Activated naive CD8-positive, alpha-beta T cell treated with anti-CD3 and anti-CD28 coated beads for 36 hours (primary cell): ENCODE measurements at regions not wholly inside any gene's neighbourhood (a gene's known extent, or its start where the extent isn't known, plus 50 kb on each side); places are given as distances from the start of the nearest gene placed in this dataset.

ENCODE experiments used
- DNase-seq: peaks from one replicate; pipeline ENCODE4 v3.0.0; 2021
- H3K27ac Mint-ChIP-seq: one replicate; pipeline ENCODE4 v1.8.0; 2022; ENCODE audit warnings: mild to moderate bottlenecking, moderate library complexity, mixed read lengths
- H3K27me3 Mint-ChIP-seq: one replicate; pipeline ENCODE4 v1.8.0; 2022; ENCODE audit warnings: mild to moderate bottlenecking, mixed read lengths
- H3K36me3 Mint-ChIP-seq: one replicate; pipeline ENCODE4 v1.8.0; 2021; ENCODE audit warnings: mild to moderate bottlenecking, mixed read lengths
- H3K4me1 Mint-ChIP-seq: one replicate; pipeline ENCODE4 v1.8.0; 2021; ENCODE audit warnings: mixed read lengths
- H3K4me3 Mint-ChIP-seq: one replicate; pipeline ENCODE4 v1.8.0; 2022; ENCODE audit warnings: mild to moderate bottlenecking, moderate library complexity, mixed read lengths
- H3K9me3 Mint-ChIP-seq: one replicate; pipeline ENCODE4 v1.8.0; 2022; ENCODE audit warnings: mixed read lengths

DNA sequence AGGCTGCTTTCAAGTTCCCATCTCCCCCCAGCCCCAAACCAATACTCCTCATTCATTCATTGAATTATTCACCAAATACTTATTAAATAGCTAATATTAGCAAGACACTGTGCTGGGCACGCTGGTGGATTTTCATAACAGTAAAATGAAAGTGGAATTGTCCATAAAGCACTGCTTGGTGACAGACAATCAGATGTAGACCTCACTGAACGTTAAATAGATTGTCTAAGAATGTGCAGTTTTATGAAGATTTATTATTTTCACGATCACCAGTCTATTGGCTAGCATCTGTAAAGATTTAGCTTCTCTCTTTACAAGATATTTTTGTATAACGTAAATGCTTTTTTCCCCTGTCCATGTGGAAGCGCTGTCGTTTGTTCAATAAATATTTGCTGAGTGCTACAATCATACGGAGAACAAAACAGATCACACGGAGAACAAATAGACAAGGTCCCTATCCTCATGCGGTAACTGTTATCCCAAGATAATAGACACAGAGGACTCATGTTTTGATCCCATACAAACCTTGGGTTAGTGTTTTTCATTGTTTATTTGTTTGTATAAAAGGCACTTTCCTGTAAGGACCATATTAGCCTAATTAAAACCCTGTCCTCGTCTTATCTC, 397.6 kb downstream of the BCAT1 start:
- DNase-seq = no peak
- Mint-ChIP-seq H3K4me1 (no peaks in the 10 kb centered on the region), H3K36me3 (no peaks in the 10 kb centered on the region), H3K4me3 (no peak overlapping the region), H3K27ac (no peak overlapping the region), H3K9me3 (no peaks in the 10 kb centered on the region), H3K27me3 (no peaks in the 10 kb centered on the region)

DNA sequence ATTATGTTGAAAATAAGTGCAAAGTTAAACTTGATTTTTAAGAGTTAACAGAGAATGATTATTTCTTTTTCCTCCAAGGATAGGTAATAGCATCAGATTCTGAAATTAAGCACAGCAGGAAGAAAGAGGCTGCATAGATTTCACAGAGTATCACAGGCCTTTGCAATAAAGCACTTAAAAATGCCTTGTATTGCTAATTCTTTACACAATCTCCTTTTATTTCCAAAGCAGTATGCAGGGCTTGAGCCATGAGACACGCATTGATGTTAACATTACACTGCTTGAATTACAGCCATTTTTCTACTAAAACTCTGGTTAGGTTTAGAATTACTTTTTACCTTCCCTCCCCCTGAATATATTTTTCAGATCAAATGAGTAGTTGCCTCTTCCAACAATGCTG, 398.3 kb downstream of the BCAT1 start:
- Mint-ChIP-seq H3K9me3 (no peaks in the 10 kb centered on the region), H3K27me3 (no peaks in the 10 kb centered on the region), H3K4me3 (no peak overlapping the region), H3K36me3 (no peaks in the 10 kb centered on the region), H3K27ac (no peak overlapping the region), H3K4me1 (no peaks in the 10 kb centered on the region)
- no peak for DNase-seq

DNA sequence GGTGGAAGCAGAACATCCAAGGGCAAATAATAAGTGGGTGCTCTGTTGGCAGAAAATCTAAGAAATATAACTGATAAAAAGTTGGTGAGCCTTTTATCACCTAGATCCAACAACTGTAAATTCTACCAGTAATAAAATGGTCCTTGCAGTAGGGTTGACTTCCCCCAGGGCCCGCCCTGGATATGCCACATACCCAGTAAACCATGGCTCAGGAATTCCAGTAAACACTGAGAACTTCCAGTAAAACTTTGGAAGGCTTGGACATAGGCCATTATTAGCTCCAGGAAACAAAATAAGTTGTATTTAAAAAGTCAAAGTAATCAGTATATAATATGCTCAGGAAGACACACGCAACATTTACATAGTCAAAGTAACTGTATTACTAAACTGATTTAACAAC, 402.2 kb downstream of the BCAT1 start:
- Mint-ChIP-seq H3K27me3 (no peaks in the 10 kb centered on the region), H3K4me1 (no peaks in the 10 kb centered on the region), H3K27ac (no peak overlapping the region), H3K4me3 (no peak overlapping the region), H3K9me3 (no peaks in the 10 kb centered on the region), H3K36me3 (no peaks in the 10 kb centered on the region)
- DNase-seq = no peak

DNA sequence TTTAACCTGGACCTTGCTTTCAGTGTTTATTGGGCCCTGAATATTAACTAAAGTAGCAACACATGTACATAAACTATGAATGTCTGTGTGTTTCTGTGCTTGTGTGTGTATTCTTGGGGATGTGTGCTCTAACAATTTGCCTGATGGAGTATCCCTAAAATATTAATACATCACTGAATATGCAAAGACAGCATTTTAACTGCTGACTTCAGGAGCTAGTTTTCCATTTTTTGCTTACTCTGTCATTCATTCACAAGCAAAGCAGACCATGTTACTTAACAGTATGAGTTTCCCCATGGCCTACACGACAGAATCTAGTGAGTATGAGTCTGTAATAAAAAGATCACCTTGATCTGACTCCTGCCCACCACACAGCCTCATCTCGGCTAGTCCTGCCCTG, 402.8 kb downstream of the BCAT1 start:
- no peak for DNase-seq
- Mint-ChIP-seq H3K27me3 (no peaks in the 10 kb centered on the region), H3K4me3 (no peak overlapping the region), H3K36me3 (no peaks in the 10 kb centered on the region), H3K27ac (no peak overlapping the region), H3K9me3 (no peaks in the 10 kb centered on the region), H3K4me1 (no peaks in the 10 kb centered on the region)

DNA sequence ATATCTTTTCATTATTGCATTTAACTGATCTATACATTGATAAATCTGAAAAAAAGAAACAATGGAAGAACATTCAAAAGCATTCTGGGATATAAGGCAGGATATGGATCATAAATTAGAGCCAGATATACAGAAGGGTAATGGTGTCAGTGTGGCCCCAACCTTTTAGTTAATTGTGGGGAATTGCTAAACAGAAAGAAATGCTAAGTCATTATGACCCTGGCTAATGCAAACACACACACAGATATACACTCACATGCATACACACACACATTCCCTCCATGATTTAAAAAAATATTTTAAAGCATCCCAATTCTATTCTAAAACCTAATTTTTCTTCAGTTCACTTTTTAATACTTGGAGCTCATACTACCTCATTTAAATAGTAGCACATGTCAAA, 404.5 kb downstream of the BCAT1 start:
- H3K36me3 Mint-ChIP-seq = no peaks in the 10 kb centered on the region
- no peak overlapping the region for H3K27ac Mint-ChIP-seq
- H3K27me3 Mint-ChIP-seq = no peaks in the 10 kb centered on the region
- H3K4me1 Mint-ChIP-seq = no peaks in the 10 kb centered on the region
- no peak for DNase-seq
- no peaks in the 10 kb centered on the region for H3K9me3 Mint-ChIP-seq
- no peak overlapping the region for H3K4me3 Mint-ChIP-seq

DNA sequence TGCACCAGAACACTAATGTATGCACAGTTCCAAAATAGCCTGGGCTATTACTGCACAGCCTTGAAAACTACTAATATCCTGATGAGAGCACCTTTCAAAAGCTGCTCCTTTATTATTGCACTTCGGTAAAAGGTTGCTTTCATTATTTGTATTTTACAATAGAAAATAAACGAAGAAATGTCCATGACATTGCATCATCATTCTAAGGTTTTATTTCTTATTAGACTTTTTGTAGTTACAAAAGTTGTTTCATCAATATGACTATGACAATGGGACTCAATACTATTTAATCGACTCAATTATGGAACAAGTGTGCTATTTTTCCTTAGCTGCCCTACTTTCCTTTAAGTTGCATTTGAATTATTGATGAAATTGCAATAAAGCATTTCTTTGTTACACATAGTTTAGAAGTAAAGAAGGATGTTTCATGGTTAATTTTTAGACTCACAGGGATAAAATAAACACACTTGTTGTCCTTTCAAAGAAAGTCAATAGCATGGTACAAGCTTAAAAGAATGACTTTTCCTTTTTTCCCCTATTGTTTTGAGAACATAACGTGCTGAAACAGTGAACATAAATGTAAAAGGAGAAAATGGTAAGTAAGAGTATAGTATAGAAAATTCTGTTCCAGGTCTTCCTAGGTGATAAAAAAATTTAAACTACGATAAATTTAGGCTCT, 407.6 kb downstream of the BCAT1 start:
- Mint-ChIP-seq H3K4me3 (no peak overlapping the region), H3K36me3 (no peaks in the 10 kb centered on the region), H3K27me3 (no peaks in the 10 kb centered on the region), H3K4me1 (no peaks in the 10 kb centered on the region), H3K9me3 (no peaks in the 10 kb centered on the region), H3K27ac (no peak overlapping the region)
- DNase-seq = no peak

DNA sequence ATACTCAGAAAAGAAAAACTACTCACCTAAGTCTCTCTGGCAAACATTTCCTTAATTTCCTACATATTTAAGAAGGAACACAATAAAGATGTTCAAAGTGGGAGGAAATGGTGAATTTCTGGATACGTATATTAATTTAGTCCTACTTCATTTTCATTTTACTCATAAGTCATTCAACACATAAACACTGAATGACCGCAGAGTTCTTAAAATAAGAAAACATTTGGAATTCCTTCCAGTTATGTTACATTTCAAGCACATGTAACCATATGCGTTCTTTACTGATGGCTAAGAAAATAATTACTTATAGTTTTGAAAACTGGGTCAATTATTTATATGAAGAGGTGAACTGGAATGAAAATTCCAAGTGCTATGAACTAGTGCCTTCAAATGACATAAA, 409.3 kb downstream of the BCAT1 start:
- Mint-ChIP-seq H3K27me3 (no peaks in the 10 kb centered on the region), H3K9me3 (no peaks in the 10 kb centered on the region), H3K4me1 (no peaks in the 10 kb centered on the region), H3K36me3 (no peaks in the 10 kb centered on the region), H3K4me3 (no peak overlapping the region), H3K27ac (no peak overlapping the region)
- no peak for DNase-seq

DNA sequence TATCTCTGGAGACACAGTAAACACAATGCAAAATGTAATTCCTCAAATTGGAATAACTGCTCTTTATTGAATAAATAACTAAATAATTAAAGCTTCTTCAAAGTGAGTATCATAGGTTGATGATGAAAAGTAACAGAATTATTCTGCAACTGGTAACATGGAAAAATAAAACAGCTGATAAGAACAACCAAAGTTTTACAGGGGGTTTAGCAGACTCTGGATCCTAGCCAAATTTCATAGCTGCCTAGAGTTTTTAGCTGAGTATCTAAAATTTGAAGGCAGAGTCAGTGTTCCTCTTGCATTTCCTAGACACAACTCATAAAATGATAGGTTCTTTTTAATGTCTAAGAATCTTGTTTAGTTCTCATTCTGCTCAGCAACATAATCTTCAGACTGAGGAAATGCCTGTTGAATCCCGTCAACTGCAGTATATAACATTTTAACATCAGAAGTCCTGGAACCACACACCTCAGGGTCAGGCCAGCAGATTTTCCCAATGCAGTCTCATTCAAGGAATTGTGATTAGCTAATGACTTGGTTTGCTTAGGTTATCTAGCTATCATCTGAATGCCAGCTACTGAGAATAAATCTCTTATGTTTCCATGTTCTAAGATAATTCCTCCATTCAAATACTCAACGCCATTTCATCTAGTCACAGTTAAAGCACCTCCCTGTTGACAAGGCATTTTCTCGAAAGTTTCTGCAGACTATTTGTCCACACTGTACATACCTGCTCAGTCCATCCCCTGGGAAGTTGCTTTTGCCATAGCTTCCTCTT, 411.6 kb downstream of the BCAT1 start:
- Mint-ChIP-seq H3K9me3 (no peaks in the 10 kb centered on the region), H3K4me3 (no peak overlapping the region), H3K27ac (no peak overlapping the region), H3K4me1 (no peaks in the 10 kb centered on the region), H3K36me3 (no peaks in the 10 kb centered on the region), H3K27me3 (no peaks in the 10 kb centered on the region)
- DNase-seq = no peak

DNA sequence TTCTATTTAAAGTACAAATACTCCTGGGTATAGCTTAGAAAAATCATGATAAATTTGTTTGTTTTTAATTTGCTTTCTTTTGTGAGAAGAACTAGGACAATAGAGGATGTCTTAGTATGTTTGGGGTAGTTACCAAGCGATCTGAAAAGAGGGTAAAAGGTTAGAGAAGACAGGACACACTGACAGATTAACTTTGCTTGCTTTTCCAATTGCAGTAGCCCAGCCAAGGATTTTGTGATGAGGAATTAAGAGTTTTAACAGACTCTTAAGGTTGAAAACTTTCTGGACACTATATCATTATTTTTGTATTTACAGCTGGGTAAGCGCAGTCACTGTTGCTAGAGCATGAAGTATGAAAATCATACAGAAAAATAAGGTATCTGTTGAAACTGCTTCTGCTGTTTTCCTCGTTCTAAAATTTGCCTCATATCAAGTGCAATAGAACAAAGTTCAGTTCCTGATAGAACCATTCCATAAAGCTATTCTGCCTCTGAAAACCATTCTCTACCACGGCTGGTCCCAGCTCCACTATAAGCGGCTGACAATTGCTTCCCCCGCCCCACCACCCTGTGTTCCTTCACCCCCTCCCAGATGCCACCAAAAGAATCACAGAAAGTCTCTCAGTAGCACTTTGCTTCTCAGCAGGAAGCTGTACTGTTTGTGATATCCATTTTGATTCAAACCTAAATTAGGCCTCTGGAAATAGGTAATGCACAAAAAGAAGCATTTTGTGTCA, 413.4 kb downstream of the BCAT1 start:
- H3K27me3 Mint-ChIP-seq = no peaks in the 10 kb centered on the region
- H3K36me3 Mint-ChIP-seq = no peaks in the 10 kb centered on the region
- no peaks in the 10 kb centered on the region for H3K4me1 Mint-ChIP-seq
- no peak for DNase-seq
- H3K27ac Mint-ChIP-seq = no peak overlapping the region
- H3K4me3 Mint-ChIP-seq = no peak overlapping the region
- H3K9me3 Mint-ChIP-seq = no peaks in the 10 kb centered on the region

DNA sequence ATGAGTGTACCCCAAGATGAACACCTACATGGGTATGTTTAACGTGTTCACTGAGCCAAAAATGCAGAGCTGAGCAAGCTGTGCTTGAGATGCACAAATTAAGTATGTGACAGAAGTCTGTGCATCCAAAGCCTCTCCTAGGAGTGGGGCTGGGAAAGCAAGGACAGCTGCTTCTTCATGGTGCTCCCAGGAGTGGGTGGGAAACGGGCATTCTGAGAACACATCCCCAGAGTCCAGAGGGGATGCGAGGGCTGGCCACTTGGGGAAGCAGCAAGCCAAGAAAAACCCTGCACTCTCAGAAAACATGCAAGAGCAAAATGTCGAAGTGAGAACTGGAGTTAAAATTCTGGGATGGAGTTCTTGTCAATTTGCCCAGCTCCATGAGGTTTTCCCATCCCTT, 414.3 kb downstream of the BCAT1 start:
- H3K4me1 Mint-ChIP-seq = no peaks in the 10 kb centered on the region
- no peaks in the 10 kb centered on the region for H3K36me3 Mint-ChIP-seq
- no peaks in the 10 kb centered on the region for H3K9me3 Mint-ChIP-seq
- DNase-seq = no peak
- no peak overlapping the region for H3K4me3 Mint-ChIP-seq
- H3K27ac Mint-ChIP-seq = no peak overlapping the region
- no peaks in the 10 kb centered on the region for H3K27me3 Mint-ChIP-seq

DNA sequence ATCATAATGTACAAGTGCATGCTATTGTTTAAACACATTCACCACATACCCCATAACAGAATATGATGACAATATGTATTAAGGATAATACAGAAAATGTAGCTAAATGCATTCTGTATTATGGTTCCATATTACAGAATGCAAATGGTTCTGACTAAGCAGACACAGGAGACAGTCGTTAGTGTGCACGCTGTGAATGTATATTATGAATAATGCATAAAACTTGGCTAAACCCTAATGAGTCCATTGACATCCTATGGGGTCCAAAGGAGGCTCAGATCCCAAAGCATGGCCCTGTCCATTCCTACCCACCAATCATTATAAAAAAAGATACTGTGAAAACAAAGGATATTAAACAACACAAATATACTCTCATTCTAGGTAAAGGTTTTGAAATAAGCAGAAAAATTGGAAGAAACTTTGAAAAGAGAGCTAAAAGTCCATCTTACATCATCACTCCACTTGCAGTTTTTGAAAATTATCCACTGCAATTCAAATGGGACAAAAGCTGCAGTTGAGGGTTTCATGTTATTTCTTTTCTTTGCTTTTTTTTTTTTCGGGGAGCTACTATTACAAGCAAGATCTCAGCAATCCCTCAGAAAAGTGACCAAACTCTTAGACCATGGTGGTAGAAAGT, 415.1 kb downstream of the BCAT1 start:
- Mint-ChIP-seq H3K4me3 (no peak overlapping the region), H3K27me3 (no peaks in the 10 kb centered on the region), H3K9me3 (no peaks in the 10 kb centered on the region), H3K4me1 (no peaks in the 10 kb centered on the region), H3K27ac (no peak overlapping the region), H3K36me3 (no peaks in the 10 kb centered on the region)
- no peak for DNase-seq

DNA sequence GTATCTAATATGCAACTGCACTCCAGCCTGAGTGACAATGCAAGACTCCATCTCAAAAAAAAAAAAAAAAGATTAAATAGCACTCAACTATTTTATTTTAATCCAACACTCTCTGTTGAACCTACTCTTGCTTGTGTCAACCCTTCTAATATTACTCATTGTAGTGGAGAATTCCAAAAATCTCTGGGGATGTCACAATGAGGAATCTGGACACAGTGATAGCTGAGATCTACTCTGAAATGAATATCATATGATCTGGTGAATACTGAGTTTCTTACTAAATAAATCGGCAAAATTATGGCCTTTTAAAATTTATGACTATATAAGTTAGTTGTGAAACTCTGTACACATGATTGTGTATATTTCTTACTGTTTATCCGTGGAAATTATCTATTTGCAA, 418.2 kb downstream of the BCAT1 start:
- Mint-ChIP-seq H3K36me3 (no peaks in the 10 kb centered on the region), H3K4me3 (no peak overlapping the region), H3K4me1 (no peaks in the 10 kb centered on the region), H3K27ac (no peak overlapping the region), H3K27me3 (no peaks in the 10 kb centered on the region), H3K9me3 (peaks cover 2% of the 10 kb centered on the region)
- no peak for DNase-seq

DNA sequence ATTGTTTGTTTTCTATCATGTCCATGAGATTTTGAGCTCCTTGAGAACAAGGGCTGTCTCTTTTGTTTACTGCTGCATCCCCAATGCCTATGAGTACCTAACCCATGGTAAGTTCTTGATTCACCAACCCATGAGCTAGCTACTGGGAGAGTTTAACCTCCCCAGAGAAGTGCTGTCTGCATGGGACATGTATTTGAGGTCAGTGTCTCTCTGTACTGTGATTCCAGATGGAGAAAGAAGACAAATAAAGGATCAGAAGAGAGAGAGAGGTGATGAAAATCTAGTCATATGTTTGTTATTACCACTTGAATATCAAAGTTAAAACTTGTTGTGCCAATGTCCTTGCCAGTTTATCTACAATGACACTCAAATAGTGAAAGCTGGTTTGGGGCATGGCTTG, 421.8 kb downstream of the BCAT1 start:
- H3K36me3 Mint-ChIP-seq = no peaks in the 10 kb centered on the region

DNA sequence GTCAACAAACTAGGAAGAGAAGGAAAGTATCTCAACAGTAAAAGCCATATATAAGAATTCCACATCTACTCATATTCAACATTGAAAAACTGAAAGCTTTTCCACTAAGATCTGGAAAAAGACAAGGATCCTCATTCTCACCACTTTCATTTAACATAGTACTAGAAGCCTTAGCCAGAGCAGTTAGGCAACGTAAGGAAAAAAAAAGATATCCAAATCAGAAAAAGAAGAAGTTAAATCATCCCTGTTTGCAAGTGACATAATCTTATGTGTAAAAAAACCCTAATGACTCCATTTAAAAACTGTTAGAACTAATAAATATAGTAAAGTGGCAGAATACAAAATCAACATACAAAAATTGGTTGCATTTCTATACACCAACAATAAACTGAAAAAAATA, 426.2 kb downstream of the BCAT1 start:
- peaks cover 27% of the 10 kb centered on the region for H3K9me3 Mint-ChIP-seq
- DNase-seq = no peak
- no peaks in the 10 kb centered on the region for H3K36me3 Mint-ChIP-seq
- H3K4me3 Mint-ChIP-seq = no peak overlapping the region
- no peaks in the 10 kb centered on the region for H3K27me3 Mint-ChIP-seq
- H3K4me1 Mint-ChIP-seq = no peaks in the 10 kb centered on the region
- H3K27ac Mint-ChIP-seq = no peak overlapping the region

More for the DNA sequence above, 421.8 kb downstream of the BCAT1 start:
- Mint-ChIP-seq H3K4me1 (no peaks in the 10 kb centered on the region), H3K4me3 (no peak overlapping the region), H3K9me3 (peaks cover 2% of the 10 kb centered on the region), H3K27ac (no peak overlapping the region), H3K27me3 (no peaks in the 10 kb centered on the region)
- no peak for DNase-seq

DNA sequence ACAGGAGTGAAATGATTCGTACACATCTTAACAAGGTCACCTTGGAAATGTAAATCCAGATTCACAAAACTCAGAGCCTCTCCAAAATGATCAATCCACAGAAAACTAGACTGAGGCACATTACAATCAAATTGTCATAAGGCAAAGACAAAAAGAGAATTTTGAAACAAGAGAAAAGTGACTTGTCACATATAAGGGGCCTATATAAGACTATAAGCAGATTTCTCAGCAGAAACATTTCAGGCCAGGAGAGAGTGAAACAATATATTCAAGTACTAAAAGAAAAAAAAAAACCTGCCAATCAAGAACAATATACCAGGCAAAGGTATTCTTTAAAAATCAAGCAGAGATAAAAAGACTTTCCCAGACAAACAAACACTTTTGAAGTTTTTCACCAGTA, 429.1 kb downstream of the BCAT1 start:
- Mint-ChIP-seq H3K4me3 (no peak overlapping the region), H3K4me1 (no peaks in the 10 kb centered on the region), H3K27ac (no peak overlapping the region), H3K36me3 (no peaks in the 10 kb centered on the region), H3K27me3 (no peaks in the 10 kb centered on the region), H3K9me3 (peaks cover 30% of the 10 kb centered on the region)
- no peak for DNase-seq
